OCI-LY7 (cell line): ENCODE measurements at regions not wholly inside any gene's neighbourhood (a gene's known extent, or its start where the extent isn't known, plus 50 kb on each side); places are given as distances from the start of the nearest gene placed in this dataset.

Experiments used
- BruUV-seq: library from RNA; stranded (reverse); fragments of 400-500 nt; replicated peaks from 2 replicates; lab custom pipeline; 2021; lab: Mats Ljungman, UMichigan
- CTCF ChIA-PET: fragments of 300-600 bp; sonication (Branson Sonifier 250); formaldehyde crosslinking; loops from one replicate; lab custom pipeline; 2022; ENCODE audit warnings: antibody characterized with exemption; ENCODE audit not compliant: unreplicated experiment; lab: Charles Lee
- POLR2A ChIA-PET: fragments of 300-600 bp; sonication (Branson Sonifier 250); formaldehyde crosslinking; loops from one replicate; lab custom pipeline; 2022; ENCODE audit warnings: antibody characterized with exemption; lab: Charles Lee
- DNase-seq: peaks from one replicate; pipeline ENCODE4 v3.0.0-alpha.2; 2015; ENCODE audit warnings: low spot score
- H2AFZ ChIP-seq: fragments of 200-600 bp; sonication (generic), shearing (Covaris generic); 2 replicates; pipeline ENCODE4 v1.6.1; 2014; ENCODE audit warnings: mild to moderate bottlenecking, antibody characterized with exemption, low read length, moderate library complexity
- H3K27ac ChIP-seq: fragments of 200-600 bp; sonication (generic); 2 replicates; pipeline ENCODE4 v1.5.1; 2014; ENCODE audit warnings: mixed run types, low read depth, mild to moderate bottlenecking, moderate library complexity, low read length, inconsistent platforms; ENCODE audit not compliant: poor library complexity, severe bottlenecking
- H3K36me3 ChIP-seq: fragments of 200-600 bp; sonication (generic); 2 replicates; pipeline ENCODE4 v1.6.1; 2014; ENCODE audit warnings: mild to moderate bottlenecking, antibody characterized with exemption, low read length, moderate library complexity, mixed read lengths; ENCODE audit not compliant: insufficient read depth
- H3K4me1 ChIP-seq: fragments of 200-600 bp; sonication (generic); 2 replicates; pipeline ENCODE4 v1.5.1; 2014; ENCODE audit warnings: mild to moderate bottlenecking, low read length; ENCODE audit not compliant: insufficient read depth, poor library complexity, severe bottlenecking
- H3K4me2 ChIP-seq: fragments of 200-600 bp; sonication (generic); 2 replicates; pipeline ENCODE4 v1.6.1; 2014; ENCODE audit warnings: mild to moderate bottlenecking, low read length
- H3K4me3 ChIP-seq: fragments of 200-600 bp; sonication (generic); 2 replicates; pipeline ENCODE4 v1.5.1; 2014; ENCODE audit warnings: mild to moderate bottlenecking, low read depth, low read length; ENCODE audit not compliant: poor library complexity, severe bottlenecking
- H3K79me2 ChIP-seq: fragments of 200-600 bp; sonication (generic); 2 replicates; pipeline ENCODE4 v1.6.1; 2016; ENCODE audit warnings: low read depth, mild to moderate bottlenecking, low read length, moderate library complexity, mixed read lengths; ENCODE audit not compliant: insufficient read depth
- H3K9me2 ChIP-seq: fragments of 200-600 bp; sonication (generic); 2 replicates; pipeline ENCODE4 v1.6.1; 2016; ENCODE audit warnings: mild to moderate bottlenecking, low read length, mixed read lengths; ENCODE audit not compliant: insufficient read depth
- H3K9me3 ChIP-seq: fragments of 200-600 bp; sonication (generic); 2 replicates; pipeline ENCODE4 v1.6.1; 2014; ENCODE audit warnings: mild to moderate bottlenecking, mixed run types, low read length, mixed read lengths
- H4K20me1 ChIP-seq: fragments of 200-600 bp; sonication (generic); 2 replicates; pipeline ENCODE4 v1.6.1; 2014; ENCODE audit warnings: mild to moderate bottlenecking, antibody characterized with exemption, low read length, moderate library complexity, mixed read lengths; ENCODE audit not compliant: insufficient read depth
- EZH2phosphoT487 ChIP-seq: fragments of 200-600 bp; sonication (generic); IDR thresholded peaks from 2 replicates; pipeline ENCODE4 v1.6.1; 2018; ENCODE audit warnings: low read depth, borderline replicate concordance, mild to moderate bottlenecking, mixed run types, antibody characterized with exemption, low read length, moderate library complexity, mixed read lengths
- intact Hi-C: fragments of 100-400 bp; cut with micrococcal nuclease; formaldehyde crosslinking; loops from one replicate; pipeline ENCODE4 v1.10.0; 2022; ENCODE audit not compliant: unreplicated experiment
- TF ChIP-seq, protein P1 (sequence below): fragments of 200-600 bp; sonication (generic); conservative IDR thresholded peaks from 2 replicates; pipeline ENCODE4 v1.5.1; 2014; ENCODE audit warnings: mild to moderate bottlenecking, antibody characterized with exemption, low read length, moderate library complexity, mixed read lengths

DNA sequence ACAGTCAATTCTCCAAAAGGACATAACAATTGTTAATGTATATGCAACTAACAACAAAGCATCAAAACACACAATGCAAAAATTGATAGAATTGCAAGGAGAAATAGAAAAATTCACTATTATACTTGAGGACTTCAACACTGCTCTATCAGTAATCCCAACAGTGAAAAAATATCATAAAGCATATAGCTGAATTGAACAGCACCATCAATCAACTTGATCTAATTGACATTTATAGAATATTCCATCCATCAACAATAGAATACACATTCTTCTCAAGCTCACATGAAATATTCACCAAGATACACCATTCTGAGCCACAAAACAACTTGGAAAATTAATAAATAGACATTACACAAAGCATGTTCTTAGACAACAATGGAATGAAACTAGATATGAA lies 60.1 kb upstream of the ASXL3 start:
- no peak for DNase-seq
- no peak overlapping the region for H3K4me2 ChIP-seq
- H3K4me3 ChIP-seq: no peak overlapping the region
- no peak for TF ChIP-seq EZH2phosphoT487
- TF ChIP-seq, protein P1, sequence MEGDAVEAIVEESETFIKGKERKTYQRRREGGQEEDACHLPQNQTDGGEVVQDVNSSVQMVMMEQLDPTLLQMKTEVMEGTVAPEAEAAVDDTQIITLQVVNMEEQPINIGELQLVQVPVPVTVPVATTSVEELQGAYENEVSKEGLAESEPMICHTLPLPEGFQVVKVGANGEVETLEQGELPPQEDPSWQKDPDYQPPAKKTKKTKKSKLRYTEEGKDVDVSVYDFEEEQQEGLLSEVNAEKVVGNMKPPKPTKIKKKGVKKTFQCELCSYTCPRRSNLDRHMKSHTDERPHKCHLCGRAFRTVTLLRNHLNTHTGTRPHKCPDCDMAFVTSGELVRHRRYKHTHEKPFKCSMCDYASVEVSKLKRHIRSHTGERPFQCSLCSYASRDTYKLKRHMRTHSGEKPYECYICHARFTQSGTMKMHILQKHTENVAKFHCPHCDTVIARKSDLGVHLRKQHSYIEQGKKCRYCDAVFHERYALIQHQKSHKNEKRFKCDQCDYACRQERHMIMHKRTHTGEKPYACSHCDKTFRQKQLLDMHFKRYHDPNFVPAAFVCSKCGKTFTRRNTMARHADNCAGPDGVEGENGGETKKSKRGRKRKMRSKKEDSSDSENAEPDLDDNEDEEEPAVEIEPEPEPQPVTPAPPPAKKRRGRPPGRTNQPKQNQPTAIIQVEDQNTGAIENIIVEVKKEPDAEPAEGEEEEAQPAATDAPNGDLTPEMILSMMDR: no peak
- ChIA-PET POLR2A (interaction anchor here (0.6 kb wide), 1 partner anchor 37 kb away, joined by 4 read pairs; no protein-coding TSS in a partner anchor), CTCF (no interaction called here)
- H3K9me3 ChIP-seq: no peaks in the 10 kb centered on the region
- no peaks in the 10 kb centered on the region for H3K36me3 ChIP-seq
- H3K9me2 ChIP-seq: no peaks in the 10 kb centered on the region
- intact Hi-C loops: no loop called here
- BruUV-seq: no TSS peak
- no peaks in the 10 kb centered on the region for H3K79me2 ChIP-seq
- H2AFZ ChIP-seq: no peak overlapping the region
- H3K27ac ChIP-seq: no peak overlapping the region
- no peaks in the 10 kb centered on the region for H3K4me1 ChIP-seq
- H4K20me1 ChIP-seq: no peaks in the 10 kb centered on the region

DNA sequence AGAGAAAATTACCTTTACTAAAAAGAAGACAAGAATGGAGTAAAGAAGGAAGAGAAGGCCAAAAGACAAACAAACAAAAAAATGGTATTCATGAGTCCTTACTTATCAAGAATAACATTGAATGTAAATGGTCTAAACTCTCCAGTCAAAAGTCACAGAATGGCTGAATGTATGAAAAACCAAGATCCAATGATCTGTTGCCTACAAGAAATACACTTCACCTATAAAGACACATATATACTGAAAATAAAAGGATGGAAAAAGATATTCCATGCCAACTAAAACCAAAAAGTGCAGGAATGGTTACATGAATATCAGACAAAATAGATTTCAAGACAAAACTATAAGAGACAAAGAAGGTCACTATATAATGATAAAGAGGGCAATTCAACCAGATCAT lies 65.0 kb upstream of the ASXL3 start:
- H3K4me2 ChIP-seq: no peak overlapping the region
- CTCF ChIA-PET: no interaction called here
- no peak overlapping the region for H3K27ac ChIP-seq
- H2AFZ ChIP-seq: no peak overlapping the region
- no peak overlapping the region for H3K4me3 ChIP-seq
- BruUV-seq: no TSS peak
- H3K9me2 ChIP-seq: no peaks in the 10 kb centered on the region
- no peaks in the 10 kb centered on the region for H3K4me1 ChIP-seq
- no peaks in the 10 kb centered on the region for H4K20me1 ChIP-seq
- DNase-seq: no peak
- intact Hi-C loops: no loop called here
- no peaks in the 10 kb centered on the region for H3K9me3 ChIP-seq
- H3K36me3 ChIP-seq: no peaks in the 10 kb centered on the region
- no peak for TF ChIP-seq EZH2phosphoT487
- TF ChIP-seq, protein P1: no peak
- POLR2A ChIA-PET: no interaction called here
- no peaks in the 10 kb centered on the region for H3K79me2 ChIP-seq

DNA sequence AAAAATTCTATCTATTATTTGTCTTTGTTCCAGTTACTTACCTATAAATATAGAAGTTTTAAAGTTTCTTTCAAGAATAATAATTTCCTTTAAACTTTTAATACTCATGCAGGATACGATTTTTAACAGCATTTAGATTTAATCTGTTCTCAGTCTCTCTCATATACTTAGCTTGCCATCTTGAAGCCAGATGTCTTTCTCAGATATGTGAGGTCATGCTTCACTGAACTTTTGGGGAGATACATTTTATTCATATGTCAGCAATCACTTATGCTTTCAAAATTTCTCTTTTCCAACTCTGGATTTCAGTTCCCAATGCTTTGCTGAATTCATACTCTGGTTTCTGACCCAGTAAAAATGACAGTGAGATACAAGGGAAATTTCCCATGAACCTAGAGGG lies 66.5 kb upstream of the CCDC178 start:
- H3K79me2 ChIP-seq: no peaks in the 10 kb centered on the region
- H4K20me1 ChIP-seq: no peaks in the 10 kb centered on the region
- H3K9me2 ChIP-seq: no peaks in the 10 kb centered on the region
- peak; percentile 2 for DNase-seq
- H2AFZ ChIP-seq: 0 out of 2 replicates have a peak overlapping the region, but pooled peaks have one; percentile 41
- ChIA-PET POLR2A (no interaction called here), CTCF (no interaction called here)
- intact Hi-C loops: no loop called here
- no TSS peak for BruUV-seq
- no peak overlapping the region for H3K27ac ChIP-seq
- H3K4me3 ChIP-seq: no peak overlapping the region
- no peaks in the 10 kb centered on the region for H3K36me3 ChIP-seq
- no peaks in the 10 kb centered on the region for H3K4me1 ChIP-seq
- TF ChIP-seq, protein P1: no peak
- TF ChIP-seq EZH2phosphoT487: no peak
- no peak overlapping the region for H3K4me2 ChIP-seq
- no peaks in the 10 kb centered on the region for H3K9me3 ChIP-seq
